DOHH2 (cell line): ENCODE measurements at regions not wholly inside any gene's neighbourhood (a gene's known extent, or its start where the extent isn't known, plus 50 kb on each side); places are given as distances from the start of the nearest gene placed in this dataset.

Experiments
- H3F3A ChIP-seq: fragments of 200-600 bp; sonication (generic), shearing (Covaris generic); 2 replicates; pipeline ENCODE4 v1.6.0; 2016; ENCODE audit warnings: antibody characterized with exemption, mild to moderate bottlenecking; ENCODE audit not compliant: control insufficient read depth, insufficient read depth
- H3K27ac ChIP-seq: fragments of 200-600 bp; sonication (generic); 2 replicates; pipeline ENCODE4 v1.5.1; 2014; ENCODE audit warnings: low read depth, mild to moderate bottlenecking, low read length, moderate library complexity
- H3K27me3 ChIP-seq: fragments of 200-600 bp; sonication (generic); 2 replicates; pipeline ENCODE4 v1.6.1; 2014; ENCODE audit warnings: mild to moderate bottlenecking, low read length, mixed read lengths; ENCODE audit not compliant: control insufficient read depth
- H3K36me3 ChIP-seq: fragments of 200-600 bp; sonication (generic); 2 replicates; pipeline ENCODE4 v1.6.1; 2014; ENCODE audit warnings: mild to moderate bottlenecking, low read length, moderate library complexity, mixed read lengths; ENCODE audit not compliant: control insufficient read depth
- H3K4me1 ChIP-seq: fragments of 200-600 bp; sonication (generic); 2 replicates; pipeline ENCODE4 v1.6.1; 2014; ENCODE audit warnings: mild to moderate bottlenecking, low read length, mixed read lengths; ENCODE audit not compliant: control insufficient read depth
- H3K4me2 ChIP-seq: fragments of 200-600 bp; sonication (generic); 2 replicates; pipeline ENCODE4 v1.6.0; 2014; ENCODE audit warnings: mild to moderate bottlenecking, low read length, moderate library complexity
- H3K4me3 ChIP-seq: fragments of 200-600 bp; sonication (generic); 2 replicates; pipeline ENCODE4 v1.5.1; 2014; ENCODE audit warnings: mild to moderate bottlenecking, low read length, mixed read lengths
- H3K79me2 ChIP-seq: fragments of 200-600 bp; sonication (generic); 2 replicates; pipeline ENCODE4 v1.6.1; 2014; ENCODE audit warnings: mild to moderate bottlenecking, low read length, mixed read lengths; ENCODE audit not compliant: control insufficient read depth
- H3K9me2 ChIP-seq: fragments of 200-600 bp; sonication (generic); replicated peaks from 2 replicates; pipeline ENCODE4 v1.6.1; 2014; ENCODE audit warnings: mild to moderate bottlenecking, low read length, mixed read lengths; ENCODE audit not compliant: control insufficient read depth
- H3K9me3 ChIP-seq: fragments of 200-600 bp; sonication (generic); 2 replicates; pipeline ENCODE4 v1.6.1; 2014; ENCODE audit warnings: antibody characterized with exemption, low read length, mixed read lengths; ENCODE audit not compliant: control insufficient read depth, insufficient read depth
- H4K20me1 ChIP-seq: fragments of 200-600 bp; sonication (generic); 2 replicates; pipeline ENCODE4 v1.6.0; 2014; ENCODE audit warnings: low read depth, mild to moderate bottlenecking, antibody characterized with exemption, low read length, moderate library complexity; ENCODE audit not compliant: control insufficient read depth, insufficient read depth
- EZH2phosphoT487 ChIP-seq: fragments of 200-600 bp; sonication (generic); IDR thresholded peaks from 2 replicates; pipeline ENCODE4 v1.6.1; 2017; ENCODE audit warnings: borderline replicate concordance, mild to moderate bottlenecking, antibody characterized with exemption, low read length, moderate library complexity, mixed read lengths
- TF ChIP-seq, protein P1 (sequence below): fragments of 200-600 bp; sonication (generic); IDR thresholded peaks from one replicate; pipeline ENCODE4 v1.5.1; 2014; ENCODE audit warnings: antibody characterized with exemption, mild to moderate bottlenecking, low read depth, low read length; ENCODE audit not compliant: poor library complexity, severe bottlenecking

DNA sequence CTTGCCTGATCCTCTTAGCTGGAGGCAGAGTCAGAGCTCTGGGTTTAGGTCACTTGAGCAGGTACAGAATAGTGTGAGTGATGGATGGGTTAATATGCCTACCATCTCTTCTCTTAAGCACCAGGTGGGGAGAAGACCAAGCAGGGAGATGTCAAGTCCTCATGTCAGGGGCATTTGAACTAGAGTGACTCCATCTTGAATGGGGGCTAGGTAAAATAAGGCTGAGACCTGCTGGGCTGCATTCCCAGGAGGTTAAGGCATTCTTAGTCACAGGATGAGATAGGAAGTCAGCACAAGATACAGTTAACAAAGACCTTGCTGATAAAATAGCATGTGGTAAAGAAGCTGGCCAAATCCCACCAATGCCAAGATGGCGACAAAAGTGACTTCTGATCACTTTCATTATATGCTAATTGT is 77.4 kb upstream of the BTG3 start:
- Histone ChIP-seq H3K9me2 (no peaks in the 10 kb centered on the region), H3K27ac (no peak overlapping the region), H3K4me2 (no peak overlapping the region), H4K20me1 (no peaks in the 10 kb centered on the region), H3K9me3 (no peaks in the 10 kb centered on the region), H3K4me1 (no peaks in the 10 kb centered on the region), H3K79me2 (no peaks in the 10 kb centered on the region), H3K4me3 (no peak overlapping the region), H3K27me3 (no peaks in the 10 kb centered on the region), H3F3A (no peaks in the 10 kb centered on the region), H3K36me3 (no peaks in the 10 kb centered on the region)
- no peak for TF ChIP-seq EZH2phosphoT487
- TF ChIP-seq, protein P1, sequence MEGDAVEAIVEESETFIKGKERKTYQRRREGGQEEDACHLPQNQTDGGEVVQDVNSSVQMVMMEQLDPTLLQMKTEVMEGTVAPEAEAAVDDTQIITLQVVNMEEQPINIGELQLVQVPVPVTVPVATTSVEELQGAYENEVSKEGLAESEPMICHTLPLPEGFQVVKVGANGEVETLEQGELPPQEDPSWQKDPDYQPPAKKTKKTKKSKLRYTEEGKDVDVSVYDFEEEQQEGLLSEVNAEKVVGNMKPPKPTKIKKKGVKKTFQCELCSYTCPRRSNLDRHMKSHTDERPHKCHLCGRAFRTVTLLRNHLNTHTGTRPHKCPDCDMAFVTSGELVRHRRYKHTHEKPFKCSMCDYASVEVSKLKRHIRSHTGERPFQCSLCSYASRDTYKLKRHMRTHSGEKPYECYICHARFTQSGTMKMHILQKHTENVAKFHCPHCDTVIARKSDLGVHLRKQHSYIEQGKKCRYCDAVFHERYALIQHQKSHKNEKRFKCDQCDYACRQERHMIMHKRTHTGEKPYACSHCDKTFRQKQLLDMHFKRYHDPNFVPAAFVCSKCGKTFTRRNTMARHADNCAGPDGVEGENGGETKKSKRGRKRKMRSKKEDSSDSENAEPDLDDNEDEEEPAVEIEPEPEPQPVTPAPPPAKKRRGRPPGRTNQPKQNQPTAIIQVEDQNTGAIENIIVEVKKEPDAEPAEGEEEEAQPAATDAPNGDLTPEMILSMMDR = no peak

DNA sequence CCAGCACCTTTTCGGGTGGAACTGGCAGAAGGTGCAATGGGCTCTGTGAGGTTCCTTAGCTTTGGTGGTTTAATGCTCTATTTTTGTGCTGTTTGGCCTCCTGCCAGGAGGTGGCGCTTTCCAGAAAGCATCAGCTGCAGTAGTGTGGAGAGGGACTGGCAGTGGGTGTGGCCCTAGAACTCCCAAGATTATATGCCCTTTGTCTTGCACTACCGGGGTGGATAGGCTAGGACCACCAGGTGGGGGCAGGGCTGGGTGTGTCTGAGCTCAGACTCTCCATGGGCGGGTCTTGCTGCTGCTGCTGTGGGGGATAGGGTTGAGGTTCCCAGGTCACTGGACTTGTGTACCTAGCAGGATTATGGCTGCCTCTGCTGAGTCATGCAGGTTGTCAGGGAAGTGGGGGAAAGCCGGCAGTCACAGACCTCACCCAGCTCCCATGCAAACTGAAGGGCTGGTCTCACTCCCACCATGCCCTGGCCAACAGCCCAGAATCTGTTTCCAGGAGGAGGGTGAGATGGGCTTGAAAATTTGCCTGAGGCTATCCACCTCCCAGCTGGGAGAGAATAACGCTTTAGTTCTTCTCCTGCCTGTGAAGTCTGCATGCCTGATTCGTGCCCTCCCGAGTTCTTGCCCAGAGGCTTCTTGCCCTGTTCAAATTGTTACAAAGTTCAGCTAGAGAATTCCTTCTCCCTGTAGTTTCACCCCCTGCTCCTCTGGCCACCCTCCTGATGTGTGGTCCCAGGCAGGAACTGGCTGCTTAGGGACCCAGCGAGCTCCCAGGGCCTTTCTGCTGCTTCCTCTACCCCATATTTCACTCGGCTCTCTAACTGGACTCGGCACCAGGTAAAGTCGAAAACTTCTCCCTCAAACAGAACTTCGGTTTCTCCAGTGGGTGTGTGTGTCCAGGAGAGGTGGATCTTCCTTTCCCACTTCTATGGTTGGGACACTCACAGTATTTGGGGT is 76.5 kb upstream of the BTG3 start:
- Histone ChIP-seq H3K4me1 (no peaks in the 10 kb centered on the region), H3K79me2 (no peaks in the 10 kb centered on the region), H3K27ac (no peak overlapping the region), H3K27me3 (no peaks in the 10 kb centered on the region), H3K4me2 (no peak overlapping the region), H3K36me3 (no peaks in the 10 kb centered on the region), H3K4me3 (no peak overlapping the region), H3K9me2 (no peaks in the 10 kb centered on the region), H3F3A (no peaks in the 10 kb centered on the region), H4K20me1 (no peaks in the 10 kb centered on the region), H3K9me3 (no peaks in the 10 kb centered on the region)
- TF ChIP-seq EZH2phosphoT487 = no peak
- TF ChIP-seq, protein P1 = peak; percentile 66

DNA sequence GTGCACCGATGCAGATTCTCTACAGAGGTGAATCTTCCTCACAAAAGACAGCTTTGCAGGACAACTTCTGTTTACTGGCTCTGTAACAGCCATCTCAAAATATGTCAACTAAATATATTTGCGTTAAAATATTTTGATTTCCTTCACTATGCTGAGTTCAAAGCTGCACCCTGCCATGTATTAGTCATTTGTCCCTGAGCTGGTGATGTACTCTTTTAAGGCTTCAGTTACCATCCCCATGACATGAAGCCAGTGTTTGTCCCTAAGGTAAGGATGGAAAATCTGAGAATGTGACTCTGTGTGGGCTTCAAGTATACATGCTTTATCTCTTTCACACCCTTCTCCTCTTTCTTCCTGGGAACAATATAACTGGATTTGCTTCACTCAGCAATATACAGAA is 70.2 kb upstream of the BTG3 start:
- Histone ChIP-seq H3K9me2 (no peaks in the 10 kb centered on the region), H3K79me2 (no peaks in the 10 kb centered on the region), H3K9me3 (no peaks in the 10 kb centered on the region), H3K4me2 (no peak overlapping the region), H4K20me1 (no peaks in the 10 kb centered on the region), H3K27ac (no peak overlapping the region), H3K4me1 (no peaks in the 10 kb centered on the region), H3F3A (no peaks in the 10 kb centered on the region), H3K4me3 (no peak overlapping the region), H3K36me3 (no peaks in the 10 kb centered on the region), H3K27me3 (no peaks in the 10 kb centered on the region)
- TF ChIP-seq, protein P1 = no peak
- no peak for TF ChIP-seq EZH2phosphoT487
